ENCODE measurements at regions not wholly inside any gene's neighbourhood (a gene's known extent, or its start where the extent isn't known, plus 50 kb on each side); places are given as distances from the start of the nearest gene placed in this dataset.

- no peaks in the 10 kb centered on the region for H3K9me3 Mint-ChIP-seq
- intact Hi-C loops (cut with micrococcal nuclease), result no loop called here
- H3K36me3 Mint-ChIP-seq (ENCODE audit: low read depth), result no peaks in the 10 kb centered on the region
- DNase-seq (ENCODE audit: low spot score), result no peak
- H3K4me1 Mint-ChIP-seq (ENCODE audit: low read depth), result no peaks in the 10 kb centered on the region
- H3K27ac Mint-ChIP-seq, result no peak overlapping the region
- no peak overlapping the region for H3K4me3 Mint-ChIP-seq (ENCODE audit: low read depth)
- H3K27me3 Mint-ChIP-seq (ENCODE audit: low read depth), result no peaks in the 10 kb centered on the region
These were observed 221.3 kb upstream of the SMC2 start for GRCh38 chr9:103872811-103873210.

- H3K27ac Mint-ChIP-seq, result no peak overlapping the region
These were observed 212.7 kb upstream of the SMC2 start for GRCh38 chr9:103881419-103881818.

GRCh38 chr9:103889989-103890388 lies 204.1 kb upstream of the SMC2 start:
- H3K27me3 Mint-ChIP-seq (ENCODE audit: low read depth), result no peaks in the 10 kb centered on the region
- H3K27ac Mint-ChIP-seq, result no peak overlapping the region
- DNase-seq (ENCODE audit: low spot score), result no peak
- H3K36me3 Mint-ChIP-seq (ENCODE audit: low read depth), result no peaks in the 10 kb centered on the region
- intact Hi-C loops (cut with micrococcal nuclease), result no loop called here
- H3K4me3 Mint-ChIP-seq (ENCODE audit: low read depth), result no peak overlapping the region
- no peaks in the 10 kb centered on the region for H3K4me1 Mint-ChIP-seq (ENCODE audit: low read depth)
- H3K9me3 Mint-ChIP-seq, result no peaks in the 10 kb centered on the region

More at GRCh38 chr9:103881419-103881818, 212.7 kb upstream of the SMC2 start:
- H3K27me3 Mint-ChIP-seq (ENCODE audit: low read depth), result no peaks in the 10 kb centered on the region
- no peak overlapping the region for H3K4me3 Mint-ChIP-seq (ENCODE audit: low read depth)
- no peak for DNase-seq (ENCODE audit: low spot score)
- intact Hi-C loops (cut with micrococcal nuclease), result no loop called here
- H3K9me3 Mint-ChIP-seq, result no peaks in the 10 kb centered on the region
- H3K4me1 Mint-ChIP-seq (ENCODE audit: low read depth), result no peaks in the 10 kb centered on the region
- H3K36me3 Mint-ChIP-seq (ENCODE audit: low read depth), result no peaks in the 10 kb centered on the region

- DNase-seq (ENCODE audit: low spot score), result no peak
- intact Hi-C loops (cut with micrococcal nuclease), result no loop called here
- Mint-ChIP-seq H3K27ac (no peak overlapping the region), H3K4me1 (ENCODE audit: low read depth) (no peaks in the 10 kb centered on the region), H3K9me3 (no peaks in the 10 kb centered on the region), H3K36me3 (ENCODE audit: low read depth) (no peaks in the 10 kb centered on the region), H3K27me3 (ENCODE audit: low read depth) (no peaks in the 10 kb centered on the region), H3K4me3 (ENCODE audit: low read depth) (no peak overlapping the region)
These were observed 199.9 kb upstream of the SMC2 start for GRCh38 chr9:103894184-103894583.

GRCh38 chr9:103898550-103898949 lies 195.6 kb upstream of the SMC2 start:
- Mint-ChIP-seq H3K27me3 (ENCODE audit: low read depth) (no peaks in the 10 kb centered on the region), H3K9me3 (no peaks in the 10 kb centered on the region), H3K4me3 (ENCODE audit: low read depth) (no peak overlapping the region)

GRCh38 chr9:103899866-103900265 lies 194.2 kb upstream of the SMC2 start:
- DNase-seq (ENCODE audit: low spot score), result no peak
- no peaks in the 10 kb centered on the region for H3K27me3 Mint-ChIP-seq (ENCODE audit: low read depth)
- H3K9me3 Mint-ChIP-seq, result no peaks in the 10 kb centered on the region
- H3K36me3 Mint-ChIP-seq (ENCODE audit: low read depth), result no peaks in the 10 kb centered on the region
- no peak overlapping the region for H3K4me3 Mint-ChIP-seq (ENCODE audit: low read depth)
- H3K27ac Mint-ChIP-seq, result no peak overlapping the region
- no peaks in the 10 kb centered on the region for H3K4me1 Mint-ChIP-seq (ENCODE audit: low read depth)
- intact Hi-C loops (cut with micrococcal nuclease), result no loop called here

More at GRCh38 chr9:103898550-103898949, 195.6 kb upstream of the SMC2 start:
- intact Hi-C loops (cut with micrococcal nuclease), result no loop called here
- Mint-ChIP-seq H3K27ac (no peak overlapping the region), H3K4me1 (ENCODE audit: low read depth) (no peaks in the 10 kb centered on the region), H3K36me3 (ENCODE audit: low read depth) (no peaks in the 10 kb centered on the region)
- no peak for DNase-seq (ENCODE audit: low spot score)

- Mint-ChIP-seq H3K4me3 (ENCODE audit: low read depth) (no peak overlapping the region), H3K4me1 (ENCODE audit: low read depth) (no peaks in the 10 kb centered on the region), H3K9me3 (no peaks in the 10 kb centered on the region), H3K36me3 (ENCODE audit: low read depth) (no peaks in the 10 kb centered on the region), H3K27ac (no peak overlapping the region), H3K27me3 (ENCODE audit: low read depth) (no peaks in the 10 kb centered on the region)
- DNase-seq (ENCODE audit: low spot score), result no peak
- intact Hi-C loops (cut with micrococcal nuclease), result no loop called here
These were observed 193.6 kb upstream of the SMC2 start for GRCh38 chr9:103900466-103900865.

GRCh38 chr9:103902263-103902662 lies 191.8 kb upstream of the SMC2 start:
- Mint-ChIP-seq H3K9me3 (no peaks in the 10 kb centered on the region), H3K27me3 (ENCODE audit: low read depth) (no peaks in the 10 kb centered on the region), H3K27ac (no peak overlapping the region), H3K4me3 (ENCODE audit: low read depth) (no peak overlapping the region), H3K36me3 (ENCODE audit: low read depth) (no peaks in the 10 kb centered on the region), H3K4me1 (ENCODE audit: low read depth) (no peaks in the 10 kb centered on the region)
- DNase-seq (ENCODE audit: low spot score), result no peak
- intact Hi-C loops (cut with micrococcal nuclease), result no loop called here

- DNase-seq (ENCODE audit: low spot score), result no peak
- Mint-ChIP-seq H3K4me1 (ENCODE audit: low read depth) (no peaks in the 10 kb centered on the region), H3K27ac (no peak overlapping the region), H3K4me3 (ENCODE audit: low read depth) (no peak overlapping the region), H3K9me3 (no peaks in the 10 kb centered on the region), H3K27me3 (ENCODE audit: low read depth) (no peaks in the 10 kb centered on the region), H3K36me3 (ENCODE audit: low read depth) (no peaks in the 10 kb centered on the region)
- intact Hi-C loops (cut with micrococcal nuclease), result no loop called here
These were observed 189.9 kb upstream of the SMC2 start for GRCh38 chr9:103904242-103904641.

- H3K27ac Mint-ChIP-seq, result no peak overlapping the region
- intact Hi-C loops (cut with micrococcal nuclease), result no loop called here
- no peaks in the 10 kb centered on the region for H3K27me3 Mint-ChIP-seq (ENCODE audit: low read depth)
- no peaks in the 10 kb centered on the region for H3K9me3 Mint-ChIP-seq
- no peaks in the 10 kb centered on the region for H3K4me1 Mint-ChIP-seq (ENCODE audit: low read depth)
- no peak for DNase-seq (ENCODE audit: low spot score)
- H3K36me3 Mint-ChIP-seq (ENCODE audit: low read depth), result no peaks in the 10 kb centered on the region
- H3K4me3 Mint-ChIP-seq (ENCODE audit: low read depth), result no peak overlapping the region
These were observed 180.2 kb upstream of the SMC2 start for GRCh38 chr9:103913899-103914298.

- no peaks in the 10 kb centered on the region for H3K36me3 Mint-ChIP-seq (ENCODE audit: low read depth)
- no peaks in the 10 kb centered on the region for H3K4me1 Mint-ChIP-seq (ENCODE audit: low read depth)
- H3K4me3 Mint-ChIP-seq (ENCODE audit: low read depth), result no peak overlapping the region
- intact Hi-C loops (cut with micrococcal nuclease), result no loop called here
- DNase-seq (ENCODE audit: low spot score), result no peak
- H3K9me3 Mint-ChIP-seq, result no peaks in the 10 kb centered on the region
- H3K27ac Mint-ChIP-seq, result no peak overlapping the region
- H3K27me3 Mint-ChIP-seq (ENCODE audit: low read depth), result no peaks in the 10 kb centered on the region
These were observed 174.4 kb upstream of the SMC2 start for GRCh38 chr9:103919605-103920209.

GRCh38 chr9:103928442-103928841 lies 165.7 kb upstream of the SMC2 start:
- no peaks in the 10 kb centered on the region for H3K36me3 Mint-ChIP-seq (ENCODE audit: low read depth)
- H3K9me3 Mint-ChIP-seq, result no peaks in the 10 kb centered on the region
- no peak overlapping the region for H3K4me3 Mint-ChIP-seq (ENCODE audit: low read depth)
- intact Hi-C loops (cut with micrococcal nuclease), result no loop called here
- no peaks in the 10 kb centered on the region for H3K27me3 Mint-ChIP-seq (ENCODE audit: low read depth)
- no peak overlapping the region for H3K27ac Mint-ChIP-seq
- no peaks in the 10 kb centered on the region for H3K4me1 Mint-ChIP-seq (ENCODE audit: low read depth)
- no peak for DNase-seq (ENCODE audit: low spot score)

GRCh38 chr9:103941104-103941503 lies 153.0 kb upstream of the SMC2 start:
- Mint-ChIP-seq H3K9me3 (no peaks in the 10 kb centered on the region), H3K4me1 (ENCODE audit: low read depth) (no peaks in the 10 kb centered on the region), H3K4me3 (ENCODE audit: low read depth) (no peak overlapping the region), H3K27me3 (ENCODE audit: low read depth) (no peaks in the 10 kb centered on the region), H3K36me3 (ENCODE audit: low read depth) (no peaks in the 10 kb centered on the region), H3K27ac (no peak overlapping the region)
- intact Hi-C loops (cut with micrococcal nuclease), result no loop called here
- no peak for DNase-seq (ENCODE audit: low spot score)

- intact Hi-C loops (cut with micrococcal nuclease), result no loop called here
- no peaks in the 10 kb centered on the region for H3K4me1 Mint-ChIP-seq (ENCODE audit: low read depth)
- no peaks in the 10 kb centered on the region for H3K36me3 Mint-ChIP-seq (ENCODE audit: low read depth)
- no peaks in the 10 kb centered on the region for H3K27me3 Mint-ChIP-seq (ENCODE audit: low read depth)
- DNase-seq (ENCODE audit: low spot score), result no peak
- no peak overlapping the region for H3K4me3 Mint-ChIP-seq (ENCODE audit: low read depth)
- no peaks in the 10 kb centered on the region for H3K9me3 Mint-ChIP-seq
- H3K27ac Mint-ChIP-seq, result no peak overlapping the region
These were observed 151.9 kb upstream of the SMC2 start for GRCh38 chr9:103942200-103942599.
